Keratinocyte (primary cell): ENCODE measurements at regions not wholly inside any gene's neighbourhood (a gene's known extent, or its start where the extent isn't known, plus 50 kb on each side); places are given as distances from the start of the nearest gene placed in this dataset.

Experiments used
- DNase-seq: peaks from one replicate; pipeline ENCODE4 v3.0.0-alpha.2; 2011; ENCODE audit warnings: low read depth, missing footprints, low spot score
- FAIRE-seq: peaks from 2 replicates; lab custom pipeline; 2011; peaks lifted over from hg19 to GRCh38; lab: Jason Lieb, UNC
- H2AFZ ChIP-seq: 2 replicates; pipeline ENCODE4 v1.6.0; 2012; ENCODE audit warnings: low read length, control low read depth, inconsistent platforms; ENCODE audit not compliant: control insufficient read depth
- H3K27ac ChIP-seq: 2 replicates; pipeline ENCODE4 v1.5.1; 2011; ENCODE audit warnings: low read length; ENCODE audit not compliant: control insufficient read depth, insufficient read depth
- H3K27me3 ChIP-seq: 3 replicates; pipeline ENCODE4 v1.6.0; 2011; ENCODE audit warnings: low read length; ENCODE audit not compliant: control insufficient read depth, insufficient read depth; ENCODE audit errors: extremely low read depth
- H3K36me3 ChIP-seq, 2 experiments: 2 replicates in 1 of 2; 3 replicates in 1 of 2; pipeline ENCODE4 v1.5.1; 2011; ENCODE audit warnings: low read length in 2 of 2, mild to moderate bottlenecking in 1 of 2; ENCODE audit not compliant: control insufficient read depth in 2 of 2, insufficient read depth in 2 of 2; ENCODE audit errors: extremely low read depth in 1 of 2
- H3K4me1 ChIP-seq: 3 replicates; pipeline ENCODE4 v1.5.1; 2011; ENCODE audit warnings: low read length; ENCODE audit not compliant: control insufficient read depth, insufficient read depth; ENCODE audit errors: extremely low read depth
- H3K4me2 ChIP-seq: 3 replicates; pipeline ENCODE4 v1.6.0; 2011; ENCODE audit warnings: low read depth, low read length; ENCODE audit not compliant: control insufficient read depth, insufficient read depth; ENCODE audit errors: extremely low read depth
- H3K4me3 ChIP-seq, 3 experiments: fragments of 200-600 bp in 1 of 3; sonication (generic) in 1 of 3; 2 replicates in 2 of 3; 3 replicates in 1 of 3; pipeline ENCODE4 v1.5.1; 2011 to 2016; ENCODE audit warnings: low read length in 3 of 3, mild to moderate bottlenecking in 3 of 3, control low read depth in 2 of 3, inconsistent platforms in 1 of 3, low read depth in 1 of 3, mixed read lengths in 1 of 3, mixed run types in 1 of 3, moderate library complexity in 1 of 3; ENCODE audit not compliant: control insufficient read depth in 2 of 3, insufficient read depth in 2 of 3; ENCODE audit errors: extremely low read depth in 1 of 3
- H3K79me2 ChIP-seq: 2 replicates; pipeline ENCODE4 v1.6.0; 2012; ENCODE audit warnings: low read length; ENCODE audit not compliant: control insufficient read depth, insufficient read depth
- H3K9ac ChIP-seq: 3 replicates; pipeline ENCODE4 v1.6.0; 2011; ENCODE audit warnings: low read length; ENCODE audit not compliant: control insufficient read depth, insufficient read depth; ENCODE audit errors: extremely low read depth
- H3K9me1 ChIP-seq: 3 replicates; pipeline ENCODE4 v1.6.0; 2011; ENCODE audit warnings: low read length; ENCODE audit not compliant: control insufficient read depth, insufficient read depth; ENCODE audit errors: extremely low read depth
- H3K9me3 ChIP-seq: 2 replicates; pipeline ENCODE4 v1.5.1; 2012; ENCODE audit warnings: low read depth, low read length; ENCODE audit not compliant: control insufficient read depth
- H4K20me1 ChIP-seq: 3 replicates; pipeline ENCODE4 v1.6.0; 2011; ENCODE audit warnings: low read length; ENCODE audit not compliant: control insufficient read depth, insufficient read depth; ENCODE audit errors: extremely low read depth
- CTCF ChIP-seq, 3 experiments: IDR thresholded peaks in 1 of 3; conservative IDR thresholded peaks in 1 of 3; optimal IDR thresholded peaks in 1 of 3; 2 replicates in 2 of 3; 3 replicates in 1 of 3; pipeline versions ENCODE3 to v1.5.1; 2011; ENCODE audit warnings: low read length in 3 of 3, mild to moderate bottlenecking in 3 of 3, moderate library complexity in 2 of 3, control low read depth in 1 of 3, inconsistent platforms in 1 of 3; ENCODE audit not compliant: insufficient read depth in 2 of 3; ENCODE audit errors: extremely low read depth in 1 of 3
- EZH2 ChIP-seq: IDR thresholded peaks from one replicate; pipeline ENCODE4 v1.6.1; 2012; ENCODE audit warnings: inconsistent platforms, mild to moderate bottlenecking, low read length, moderate library complexity
- dilution Hi-C: fragments of 300-500 bp; cut with MboI; formaldehyde crosslinking; loops from one replicate; pipeline ENCODE4 v1.7.0; 2020; ENCODE audit warnings: low sequenced_read_pairs; ENCODE audit not compliant: extremely low pct_ligation_motif_present

GRCh38 chr4:32135642-32136041 lies 1415.5 kb downstream of the PCDH7 start:
- TF ChIP-seq EZH2: no peak
- TF ChIP-seq CTCF (optimal IDR thresholded peaks at IDR 0.05 in 1 of 3, IDR thresholded peaks at IDR 0.05 in 1 of 3, conservative IDR thresholded peaks at IDR 0.05 in 1 of 3; ENCODE audit: extremely low read depth in 1 of 3, insufficient read depth in 2 of 3, low read length in 3 of 3): no peak
- Histone ChIP-seq H2AFZ (no peak overlapping the region), H3K27ac (peak overlapping the region; percentile 87), H3K4me3 (peak overlapping the region in 1 of 3 experiments; percentile 38), H3K9me3 (no peaks in the 10 kb centered on the region), H3K9ac (peak overlapping the region; percentile 48), H3K79me2 (no peaks in the 10 kb centered on the region), H3K9me1 (no peaks in the 10 kb centered on the region), H4K20me1 (no peaks in the 10 kb centered on the region), H3K27me3 (no peaks in the 10 kb centered on the region), H3K4me2 (peak overlapping the region; percentile 57), H3K36me3 (no peaks in the 10 kb centered on the region), H3K4me1 (peaks cover 34% of the 10 kb centered on the region)
- FAIRE-seq (peak; percentile 66), DNase-seq (peak; percentile 32)
- dilution Hi-C loops: no loop called here

- no peaks in the 10 kb centered on the region for H3K79me2 ChIP-seq
- dilution Hi-C loops: no loop called here
- peak overlapping the region; percentile 67 for H3K4me2 ChIP-seq
- TF ChIP-seq EZH2 (no peak), CTCF (optimal IDR thresholded peaks at IDR 0.05 in 1 of 3, IDR thresholded peaks at IDR 0.05 in 1 of 3, conservative IDR thresholded peaks at IDR 0.05 in 1 of 3; ENCODE audit: extremely low read depth in 1 of 3, insufficient read depth in 2 of 3, low read length in 3 of 3) (peak in 2 of 3 experiments; percentile 23 to 53)
- H3K27ac ChIP-seq: peak overlapping the region; percentile 87
- no peaks in the 10 kb centered on the region for H4K20me1 ChIP-seq
- peak overlapping the region; percentile 58 for H2AFZ ChIP-seq
- peak; percentile 81 for DNase-seq
- no peaks in the 10 kb centered on the region for H3K9me1 ChIP-seq
- H3K4me1 ChIP-seq: peaks cover 39% of the 10 kb centered on the region
- peak overlapping the region in 2 of 3 experiments; percentile 32 to 46 for H3K4me3 ChIP-seq
- no peaks in the 10 kb centered on the region for H3K9me3 ChIP-seq
- peak; percentile 98 for FAIRE-seq
- peak overlapping the region; percentile 11 for H3K9ac ChIP-seq
- no peaks in the 10 kb centered on the region for H3K27me3 ChIP-seq
- H3K36me3 ChIP-seq: no peaks in the 10 kb centered on the region
Measured at GRCh38 chr4:32136081-32136787, 1416.1 kb downstream of the PCDH7 start.
